Endothelial cell of umbilical vein (primary cell): ENCODE measurements at regions not wholly inside any gene's neighbourhood (a gene's known extent, or its start where the extent isn't known, plus 50 kb on each side); places are given as distances from the start of the nearest gene placed in this dataset.

ENCODE experiments used
- BruUV-seq: library from RNA; stranded (reverse); fragments of 400-500 nt; replicated peaks from 2 replicates; lab custom pipeline; 2021; lab: Mats Ljungman, UMichigan
- CTCF ChIA-PET: fragments of 300-600, 350-600 bp; sonication (Branson Sonifier 250); formaldehyde crosslinking; loops from one replicate; lab custom pipeline; 2021; ENCODE audit warnings: antibody characterized with exemption, inconsistent platforms; lab: Charles Lee
- POLR2A ChIA-PET: fragments of 300-600, 350-600 bp; sonication (Branson Sonifier 250); formaldehyde crosslinking; loops from one replicate; lab custom pipeline; 2021; ENCODE audit warnings: antibody characterized with exemption, inconsistent platforms; lab: Charles Lee
- DNase-seq: peaks from one replicate; pipeline ENCODE4 v3.0.0-alpha.2; 2011; ENCODE audit warnings: low read depth, low spot score
- FAIRE-seq: peaks from 2 replicates; lab custom pipeline; 2011; peaks lifted over from hg19 to GRCh38; lab: Jason Lieb, UNC
- H2AFZ ChIP-seq: 2 replicates; pipeline ENCODE4 v1.6.0; 2012; ENCODE audit warnings: low read depth, low read length, control low read depth, inconsistent platforms
- H3K27ac ChIP-seq: 2 replicates; pipeline ENCODE4 v1.5.1; 2011; ENCODE audit warnings: low read depth, mild to moderate bottlenecking, control low read depth, low read length, moderate library complexity; ENCODE audit not compliant: insufficient read depth
- H3K27me3 ChIP-seq, 2 experiments: 2 replicates each; pipeline versions ENCODE4 v1.6.0 to v1.6.1; 2011; ENCODE audit warnings: low read length in 2 of 2, mixed read lengths in 1 of 2; ENCODE audit not compliant: control insufficient read depth in 2 of 2, insufficient read depth in 2 of 2
- H3K36me3 ChIP-seq, 2 experiments: 2 replicates in 1 of 2; 3 replicates in 1 of 2; pipeline ENCODE4 v1.5.1; 2011; ENCODE audit warnings: low read length in 2 of 2, mild to moderate bottlenecking in 1 of 2, moderate library complexity in 1 of 2; ENCODE audit not compliant: control insufficient read depth in 2 of 2, insufficient read depth in 2 of 2; ENCODE audit errors: extremely low read depth in 1 of 2
- H3K4me1 ChIP-seq: 3 replicates; pipeline ENCODE4 v1.5.1; 2011; ENCODE audit warnings: mild to moderate bottlenecking, low read length; ENCODE audit not compliant: control insufficient read depth, insufficient read depth; ENCODE audit errors: extremely low read depth
- H3K4me2 ChIP-seq: 2 replicates; pipeline ENCODE4 v1.6.1; 2011; ENCODE audit warnings: low read length, control low read depth, mixed read lengths; ENCODE audit not compliant: insufficient read depth
- H3K4me3 ChIP-seq, 3 experiments: fragments of 200-600 bp in 1 of 3; sonication (generic), shearing (Covaris generic) in 1 of 3; replicated peaks in 1 of 3; 2 replicates each; pipeline ENCODE4 v1.5.1; 2011 to 2016; ENCODE audit warnings: control low read depth in 3 of 3, low read length in 3 of 3, mild to moderate bottlenecking in 2 of 3, inconsistent platforms in 1 of 3, low read depth in 1 of 3, moderate library complexity in 1 of 3; ENCODE audit not compliant: insufficient read depth in 1 of 3
- H3K79me2 ChIP-seq: 2 replicates; pipeline ENCODE4 v1.6.0; 2012; ENCODE audit warnings: low read length, inconsistent platforms; ENCODE audit not compliant: control insufficient read depth, insufficient read depth
- H3K9ac ChIP-seq: replicated peaks from 2 replicates; pipeline ENCODE3; 2011; ENCODE audit warnings: low read length, control low read depth; ENCODE audit not compliant: insufficient read depth; ENCODE audit errors: extremely low read depth
- H3K9me1 ChIP-seq: replicated peaks from 3 replicates; pipeline ENCODE4 v1.6.0; 2011; ENCODE audit warnings: mild to moderate bottlenecking, low read length; ENCODE audit not compliant: control insufficient read depth, insufficient read depth; ENCODE audit errors: extremely low read depth
- H3K9me3 ChIP-seq: replicated peaks from 2 replicates; pipeline ENCODE4 v1.5.1; 2012; ENCODE audit warnings: low read length, inconsistent platforms; ENCODE audit not compliant: control insufficient read depth, insufficient read depth
- H4K20me1 ChIP-seq: replicated peaks from 2 replicates; pipeline ENCODE3; 2011; ENCODE audit warnings: mild to moderate bottlenecking, low read length; ENCODE audit not compliant: control insufficient read depth, insufficient read depth; ENCODE audit errors: extremely low read depth
- EZH2 ChIP-seq: IDR thresholded peaks from 2 replicates; pipeline ENCODE4 v1.6.1; 2012; ENCODE audit warnings: borderline replicate concordance, low read depth, mild to moderate bottlenecking, moderate library complexity, low read length, inconsistent platforms; ENCODE audit not compliant: severe bottlenecking
- FOS ChIP-seq: IDR thresholded peaks from 2 replicates; pipeline ENCODE4 v1.6.1; 2011; ENCODE audit warnings: mild to moderate bottlenecking, low read length, moderate library complexity, borderline replicate concordance; ENCODE audit not compliant: insufficient read depth
- GATA2 ChIP-seq: IDR thresholded peaks from 2 replicates; pipeline ENCODE4 v1.7.0; 2011; ENCODE audit warnings: low read depth, mild to moderate bottlenecking, moderate library complexity, mixed read lengths, low read length; ENCODE audit not compliant: insufficient read length, insufficient read depth
- JUN ChIP-seq: IDR thresholded peaks from 2 replicates; pipeline ENCODE4 v1.6.1; 2011; ENCODE audit warnings: borderline replicate concordance, low read depth; ENCODE audit not compliant: insufficient read length, insufficient read depth
- MYC ChIP-seq: IDR thresholded peaks from one replicate; pipeline ENCODE4 v1.6.1; 2011; ENCODE audit warnings: mild to moderate bottlenecking, low read depth, low read length
- POLR2A ChIP-seq: IDR thresholded peaks from 2 replicates; pipeline ENCODE4 v1.6.1; 2012; ENCODE audit warnings: low read depth, mild to moderate bottlenecking, control low read depth, low read length
- POLR2AphosphoS5 ChIP-seq: IDR thresholded peaks from 2 replicates; pipeline ENCODE4 v1.6.1; 2012; ENCODE audit warnings: low read depth, mild to moderate bottlenecking, control low read depth, low read length, moderate library complexity; ENCODE audit not compliant: insufficient read depth
- dilution Hi-C: fragments of 300-500 bp; cut with MboI; formaldehyde crosslinking; loops from one replicate; pipeline ENCODE4 v1.15.0; 2019; ENCODE audit warnings: low sequenced_read_pairs; ENCODE audit not compliant: extremely low pct_ligation_motif_present
- intact Hi-C: fragments of 100-400 bp; cut with micrococcal nuclease; formaldehyde crosslinking; loops from one replicate; pipeline ENCODE4 v1.10.0; 2022
- TF ChIP-seq, protein P1 (sequence below): IDR thresholded peaks from 2 replicates; pipeline ENCODE4 v1.6.1; 2011; ENCODE audit not compliant: insufficient read depth, insufficient read length
- TF ChIP-seq, protein P2 (sequence below), 2 donors: IDR thresholded peaks; 1 replicate in 1 of 2; 2 replicates in 1 of 2; pipeline ENCODE4 v1.5.1; 2011; ENCODE audit warnings: low read length in 2 of 2, mild to moderate bottlenecking in 2 of 2, moderate library complexity in 2 of 2, control low read depth in 1 of 2, inconsistent platforms in 1 of 2, low read depth in 1 of 2; ENCODE audit not compliant: insufficient read depth in 1 of 2; ENCODE audit errors: extremely low read depth in 1 of 2

DNA sequence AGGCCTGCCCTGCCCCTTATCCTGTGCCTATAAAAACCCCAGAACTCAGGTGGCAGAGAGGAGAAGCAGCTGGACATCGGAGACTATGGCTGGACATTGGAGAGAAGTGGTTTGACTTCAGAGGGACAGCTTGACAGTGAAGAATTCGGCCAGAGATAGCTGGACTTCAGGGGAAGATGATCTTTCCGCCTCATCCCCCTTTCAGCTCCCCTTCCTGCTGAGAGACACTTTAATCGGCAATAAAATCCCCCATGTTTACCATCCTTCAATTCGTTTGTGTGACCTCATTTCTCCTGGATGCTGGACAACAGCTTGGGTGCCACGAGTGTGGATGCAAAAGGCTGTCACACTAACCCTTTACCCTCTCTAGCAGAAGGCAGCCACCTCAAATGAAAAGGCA, 134.1 kb upstream of the TUT7 start:
- intact Hi-C loops (no loop called here), dilution Hi-C loops (no loop called here)
- Histone ChIP-seq H3K27me3 (no peaks in the 10 kb centered on the region), H3K4me3 (no peak overlapping the region), H3K4me1 (no peaks in the 10 kb centered on the region), H3K9me3 (no peaks in the 10 kb centered on the region), H3K79me2 (no peaks in the 10 kb centered on the region), H4K20me1 (no peaks in the 10 kb centered on the region), H3K27ac (no peak overlapping the region), H2AFZ (no peak overlapping the region), H3K9ac (no peak overlapping the region), H3K9me1 (no peaks in the 10 kb centered on the region), H3K4me2 (no peak overlapping the region), H3K36me3 (no peaks in the 10 kb centered on the region)
- BruUV-seq = no TSS peak
- POLR2A ChIA-PET = no interaction called here
- DNase-seq = no peak
- TF ChIP-seq JUN (no peak), FOS (no peak), POLR2AphosphoS5 (no peak), POLR2A (no peak), EZH2 (no peak), MYC (no peak), GATA2 (no peak)
- TF ChIP-seq, protein P1, sequence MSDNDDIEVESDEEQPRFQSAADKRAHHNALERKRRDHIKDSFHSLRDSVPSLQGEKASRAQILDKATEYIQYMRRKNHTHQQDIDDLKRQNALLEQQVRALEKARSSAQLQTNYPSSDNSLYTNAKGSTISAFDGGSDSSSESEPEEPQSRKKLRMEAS = no peak
- TF ChIP-seq, protein P2, sequence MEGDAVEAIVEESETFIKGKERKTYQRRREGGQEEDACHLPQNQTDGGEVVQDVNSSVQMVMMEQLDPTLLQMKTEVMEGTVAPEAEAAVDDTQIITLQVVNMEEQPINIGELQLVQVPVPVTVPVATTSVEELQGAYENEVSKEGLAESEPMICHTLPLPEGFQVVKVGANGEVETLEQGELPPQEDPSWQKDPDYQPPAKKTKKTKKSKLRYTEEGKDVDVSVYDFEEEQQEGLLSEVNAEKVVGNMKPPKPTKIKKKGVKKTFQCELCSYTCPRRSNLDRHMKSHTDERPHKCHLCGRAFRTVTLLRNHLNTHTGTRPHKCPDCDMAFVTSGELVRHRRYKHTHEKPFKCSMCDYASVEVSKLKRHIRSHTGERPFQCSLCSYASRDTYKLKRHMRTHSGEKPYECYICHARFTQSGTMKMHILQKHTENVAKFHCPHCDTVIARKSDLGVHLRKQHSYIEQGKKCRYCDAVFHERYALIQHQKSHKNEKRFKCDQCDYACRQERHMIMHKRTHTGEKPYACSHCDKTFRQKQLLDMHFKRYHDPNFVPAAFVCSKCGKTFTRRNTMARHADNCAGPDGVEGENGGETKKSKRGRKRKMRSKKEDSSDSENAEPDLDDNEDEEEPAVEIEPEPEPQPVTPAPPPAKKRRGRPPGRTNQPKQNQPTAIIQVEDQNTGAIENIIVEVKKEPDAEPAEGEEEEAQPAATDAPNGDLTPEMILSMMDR (IDR thresholded peaks at IDR 0.05; ENCODE audit: extremely low read depth in 1 of 2, insufficient read depth in 1 of 2, low read depth in 1 of 2, low read length in 2 of 2) = no peak
- CTCF ChIA-PET = interaction anchor here (1.0 to 3.4 kb wide), 5 partner anchors 55 to 1324 kb away, joined by 3 to 41 read pairs (median 3); no protein-coding TSS in a partner anchor
- no peak for FAIRE-seq
